ENCODE measurements at regions not wholly inside any gene's neighbourhood (a gene's known extent, or its start where the extent isn't known, plus 50 kb on each side); places are given as distances from the start of the nearest gene placed in this dataset.

GRCh38 chr5:68450245-68450852 lies 234.8 kb downstream of the PIK3R1 start:
- TF ChIP-seq CTCF (conservative IDR thresholded peaks at IDR 0.05; ENCODE audit: low read depth, low read length) = no peak
- no peak for TF ChIP-seq EZH2 (IDR thresholded peaks at IDR 0.05; ENCODE audit: borderline replicate concordance, low read depth, low read length, poor library complexity, severe bottlenecking)

Data from A673 (cell line).